HG03159 (cell line): ENCODE measurements at regions not wholly inside any gene's neighbourhood (a gene's known extent, or its start where the extent isn't known, plus 50 kb on each side); places are given as distances from the start of the nearest gene placed in this dataset.
"Not testable (repeated sequence)": the region's sequence is repeated elsewhere in the genome, so short reads cannot be mapped to it uniquely, and the experiment has no call there.

Source experiments
- ATAC-seq: cut with Tn5 transposase; IDR thresholded peaks from one replicate; pipeline ENCODE4 v1.9.1; 2021; ENCODE audit warnings: mild to moderate bottlenecking, moderate library complexity; ENCODE audit not compliant: unreplicated experiment

- ATAC-seq = not testable (repeated sequence)
Measured at GRCh38 chr1:219410721-219411120, 202.2 kb downstream of the ZC3H11B start.

- no peak for ATAC-seq
Measured at GRCh38 chr1:219405531-219406331, 207.2 kb downstream of the ZC3H11B start.

GRCh38 chr1:219404629-219405028 lies 208.3 kb downstream of the ZC3H11B start:
- ATAC-seq = no peak

GRCh38 chr1:219402925-219403324 lies 210.0 kb downstream of the ZC3H11B start:
- no peak for ATAC-seq

GRCh38 chr1:219401724-219402625 lies 210.9 kb downstream of the ZC3H11B start:
- ATAC-seq = no peak

- no peak for ATAC-seq
Measured at GRCh38 chr1:219399446-219399845, 213.5 kb downstream of the ZC3H11B start.

GRCh38 chr1:219398815-219399396 lies 214.0 kb downstream of the ZC3H11B start:
- no peak for ATAC-seq

GRCh38 chr1:219397511-219397910 lies 215.4 kb downstream of the ZC3H11B start:
- no peak for ATAC-seq

GRCh38 chr1:219391297-219391696 lies 217.6 kb downstream of the LYPLAL1 start:
- no peak for ATAC-seq

GRCh38 chr1:219387211-219387610 lies 213.5 kb downstream of the LYPLAL1 start:
- ATAC-seq = no peak

- ATAC-seq = peak; percentile 96
Measured at GRCh38 chr1:219385787-219386427, 212.2 kb downstream of the LYPLAL1 start.

- ATAC-seq = no peak
Measured at GRCh38 chr1:219383281-219383680, 209.6 kb downstream of the LYPLAL1 start.

GRCh38 chr1:219381396-219381795 lies 207.7 kb downstream of the LYPLAL1 start:
- no peak for ATAC-seq

GRCh38 chr1:219380463-219380862 lies 206.8 kb downstream of the LYPLAL1 start:
- no peak for ATAC-seq

- no peak for ATAC-seq
Measured at GRCh38 chr1:219379691-219380090, 206.0 kb downstream of the LYPLAL1 start.

- no peak for ATAC-seq
Measured at GRCh38 chr1:219374636-219375035, 201.0 kb downstream of the LYPLAL1 start.

GRCh38 chr1:219374046-219374566 lies 200.4 kb downstream of the LYPLAL1 start:
- ATAC-seq = no peak

- no peak for ATAC-seq
Measured at GRCh38 chr1:219373616-219373935, 199.9 kb downstream of the LYPLAL1 start.

- no peak for ATAC-seq
Measured at GRCh38 chr1:219372916-219373615, 199.4 kb downstream of the LYPLAL1 start.

- ATAC-seq = no peak
Measured at GRCh38 chr1:219371471-219371870, 197.8 kb downstream of the LYPLAL1 start.
